ENCODE measurements at regions not wholly inside any gene's neighbourhood (a gene's known extent, or its start where the extent isn't known, plus 50 kb on each side); places are given as distances from the start of the nearest gene placed in this dataset.

GRCh38 chr4:99729186-99729585 is 71.6 kb upstream of the C4orf54 start:
- Histone ChIP-seq H3K27ac (ENCODE audit: low read depth, low read length) (no peak overlapping the region), H3K79me2 (ENCODE audit: insufficient read depth, low read length) (no peaks in the 10 kb centered on the region), H4K20me1 (ENCODE audit: insufficient read depth, low read length) (no peaks in the 10 kb centered on the region), H3K4me2 (ENCODE audit: insufficient read depth, low read length) (no peak overlapping the region), H3K36me3 (ENCODE audit: insufficient read depth, low read length) (no peaks in the 10 kb centered on the region), H3K9me3 (ENCODE audit: low read depth, low read length) (no peaks in the 10 kb centered on the region), H3K27me3 (ENCODE audit: insufficient read depth, low read length) (no peaks in the 10 kb centered on the region), H3K4me3 (ENCODE audit: insufficient read depth, low read length) (no peak overlapping the region), H3K4me1 (ENCODE audit: insufficient read depth, low read length) (no peaks in the 10 kb centered on the region), H2AFZ (ENCODE audit: low read length) (no peak overlapping the region)
- TF ChIP-seq CTCF (IDR thresholded peaks at IDR 0.05; ENCODE audit: extremely low read depth, low read depth, low read length): no peak
- no peak for DNase-seq (ENCODE audit: insufficient read length, low spot score, missing footprints)

DNA sequence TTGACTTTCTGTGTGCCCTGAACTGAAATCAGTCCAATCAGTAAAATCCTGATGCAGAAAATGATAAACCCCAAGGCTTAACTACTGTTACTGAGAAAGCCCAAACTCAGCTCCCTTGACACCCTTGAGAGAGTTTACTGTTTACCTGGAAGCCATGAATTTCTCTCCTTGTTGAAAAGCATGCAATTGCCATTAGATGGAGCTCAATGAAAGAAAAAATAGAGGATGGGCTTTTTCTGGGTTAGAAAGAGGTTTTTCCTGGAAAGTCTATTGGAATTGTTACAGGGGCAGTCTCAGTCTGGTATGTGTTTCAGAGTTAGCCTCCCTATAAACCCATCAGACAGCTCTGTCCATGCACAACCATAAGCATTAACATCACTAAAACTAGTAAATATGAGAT is 66.4 kb upstream of the C4orf54 start:
- H3K27ac ChIP-seq (ENCODE audit: low read depth, low read length): no peak overlapping the region
- no peaks in the 10 kb centered on the region for H3K9me3 ChIP-seq (ENCODE audit: low read depth, low read length)
- no peaks in the 10 kb centered on the region for H3K27me3 ChIP-seq (ENCODE audit: insufficient read depth, low read length)
- TF ChIP-seq CTCF (IDR thresholded peaks at IDR 0.05; ENCODE audit: extremely low read depth, low read depth, low read length): no peak
- no peaks in the 10 kb centered on the region for H3K36me3 ChIP-seq (ENCODE audit: insufficient read depth, low read length)
- no peak overlapping the region for H3K4me3 ChIP-seq (ENCODE audit: insufficient read depth, low read length)
- H3K4me2 ChIP-seq (ENCODE audit: insufficient read depth, low read length): no peak overlapping the region
- DNase-seq (ENCODE audit: insufficient read length, low spot score, missing footprints): no peak
- H4K20me1 ChIP-seq (ENCODE audit: insufficient read depth, low read length): no peaks in the 10 kb centered on the region
- H3K79me2 ChIP-seq (ENCODE audit: insufficient read depth, low read length): no peaks in the 10 kb centered on the region
- H2AFZ ChIP-seq (ENCODE audit: low read length): no peak overlapping the region
- no peaks in the 10 kb centered on the region for H3K4me1 ChIP-seq (ENCODE audit: insufficient read depth, low read length)

DNA sequence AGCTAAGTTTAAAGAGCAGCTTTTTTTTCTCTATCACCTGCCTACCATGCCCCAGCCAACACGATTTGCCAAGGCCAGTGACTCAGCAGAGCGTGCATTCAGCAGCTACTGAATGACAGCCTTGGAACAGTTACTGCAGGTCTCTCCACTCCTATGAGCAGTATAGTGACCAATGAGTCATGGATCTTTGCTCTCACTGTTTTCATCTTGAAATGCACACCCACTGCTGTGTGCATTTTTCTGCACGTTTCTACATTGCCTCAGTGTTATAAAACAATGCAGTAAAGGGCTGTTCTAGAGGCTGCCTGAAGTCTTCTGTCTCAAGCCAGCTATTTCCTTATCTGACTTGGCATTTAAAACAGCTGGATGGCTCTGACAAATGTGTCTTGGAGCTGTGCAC is 66.0 kb upstream of the C4orf54 start:
- Histone ChIP-seq H3K4me2 (ENCODE audit: insufficient read depth, low read length) (no peak overlapping the region), H3K27ac (ENCODE audit: low read depth, low read length) (no peak overlapping the region)

DNA sequence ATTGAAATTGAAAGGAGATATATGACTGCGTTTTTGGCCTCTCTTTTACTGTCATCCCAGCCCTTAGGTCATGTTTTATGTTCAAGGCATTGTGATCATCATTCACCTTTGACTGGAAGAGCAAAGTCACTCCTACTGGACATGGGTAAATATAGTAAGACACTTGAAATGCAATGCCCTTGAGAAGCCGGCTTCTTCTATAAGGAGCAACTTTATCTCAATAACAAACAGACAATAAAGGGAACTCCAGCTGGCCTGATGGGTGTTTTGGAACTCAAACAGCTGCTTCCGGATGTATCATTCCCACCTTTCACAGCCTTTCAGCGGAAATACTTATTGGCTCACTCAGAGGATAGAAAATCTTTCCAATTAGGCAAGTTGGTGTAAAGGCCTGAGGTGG is 65.1 kb upstream of the C4orf54 start:
- Histone ChIP-seq H3K27me3 (ENCODE audit: insufficient read depth, low read length) (no peaks in the 10 kb centered on the region), H3K79me2 (ENCODE audit: insufficient read depth, low read length) (no peaks in the 10 kb centered on the region), H3K27ac (ENCODE audit: low read depth, low read length) (no peak overlapping the region), H3K4me3 (ENCODE audit: insufficient read depth, low read length) (no peak overlapping the region), H2AFZ (ENCODE audit: low read length) (no peak overlapping the region), H3K4me2 (ENCODE audit: insufficient read depth, low read length) (no peak overlapping the region), H4K20me1 (ENCODE audit: insufficient read depth, low read length) (no peaks in the 10 kb centered on the region), H3K4me1 (ENCODE audit: insufficient read depth, low read length) (no peaks in the 10 kb centered on the region), H3K36me3 (ENCODE audit: insufficient read depth, low read length) (no peaks in the 10 kb centered on the region), H3K9me3 (ENCODE audit: low read depth, low read length) (no peaks in the 10 kb centered on the region)
- no peak for TF ChIP-seq CTCF (IDR thresholded peaks at IDR 0.05; ENCODE audit: extremely low read depth, low read depth, low read length)
- no peak for DNase-seq (ENCODE audit: insufficient read length, low spot score, missing footprints)

More for the DNA sequence above, 66.0 kb upstream of the C4orf54 start:
- H3K36me3 ChIP-seq (ENCODE audit: insufficient read depth, low read length): no peaks in the 10 kb centered on the region
- H3K4me1 ChIP-seq (ENCODE audit: insufficient read depth, low read length): no peaks in the 10 kb centered on the region
- no peak overlapping the region for H2AFZ ChIP-seq (ENCODE audit: low read length)
- H4K20me1 ChIP-seq (ENCODE audit: insufficient read depth, low read length): no peaks in the 10 kb centered on the region
- DNase-seq (ENCODE audit: insufficient read length, low spot score, missing footprints): peak; percentile 11
- no peak for TF ChIP-seq CTCF (IDR thresholded peaks at IDR 0.05; ENCODE audit: extremely low read depth, low read depth, low read length)
- H3K79me2 ChIP-seq (ENCODE audit: insufficient read depth, low read length): no peaks in the 10 kb centered on the region
- H3K27me3 ChIP-seq (ENCODE audit: insufficient read depth, low read length): no peaks in the 10 kb centered on the region
- H3K4me3 ChIP-seq (ENCODE audit: insufficient read depth, low read length): no peak overlapping the region
- H3K9me3 ChIP-seq (ENCODE audit: low read depth, low read length): no peaks in the 10 kb centered on the region
